PC-9 (cell line): ENCODE measurements at regions not wholly inside any gene's neighbourhood (a gene's known extent, or its start where the extent isn't known, plus 50 kb on each side); places are given as distances from the start of the nearest gene placed in this dataset.

ENCODE experiments used
- EZH2 ChIP-seq: fragments of 200-600 bp; sonication (generic); IDR thresholded peaks from 2 replicates; pipeline ENCODE4 v1.8.0; 2017; ENCODE audit warnings: antibody characterized with exemption, low read depth
- TF ChIP-seq, protein P1 (sequence below): fragments of 200-600 bp; sonication (generic); conservative IDR thresholded peaks from 2 replicates; pipeline ENCODE4 v1.6.1; 2017; ENCODE audit warnings: mixed run types, antibody characterized with exemption, mild to moderate bottlenecking, moderate library complexity

GRCh38 chr17:62899361-62899760 is 66.7 kb upstream of the TANC2 start:
- TF ChIP-seq EZH2 = no peak
- TF ChIP-seq, protein P1, sequence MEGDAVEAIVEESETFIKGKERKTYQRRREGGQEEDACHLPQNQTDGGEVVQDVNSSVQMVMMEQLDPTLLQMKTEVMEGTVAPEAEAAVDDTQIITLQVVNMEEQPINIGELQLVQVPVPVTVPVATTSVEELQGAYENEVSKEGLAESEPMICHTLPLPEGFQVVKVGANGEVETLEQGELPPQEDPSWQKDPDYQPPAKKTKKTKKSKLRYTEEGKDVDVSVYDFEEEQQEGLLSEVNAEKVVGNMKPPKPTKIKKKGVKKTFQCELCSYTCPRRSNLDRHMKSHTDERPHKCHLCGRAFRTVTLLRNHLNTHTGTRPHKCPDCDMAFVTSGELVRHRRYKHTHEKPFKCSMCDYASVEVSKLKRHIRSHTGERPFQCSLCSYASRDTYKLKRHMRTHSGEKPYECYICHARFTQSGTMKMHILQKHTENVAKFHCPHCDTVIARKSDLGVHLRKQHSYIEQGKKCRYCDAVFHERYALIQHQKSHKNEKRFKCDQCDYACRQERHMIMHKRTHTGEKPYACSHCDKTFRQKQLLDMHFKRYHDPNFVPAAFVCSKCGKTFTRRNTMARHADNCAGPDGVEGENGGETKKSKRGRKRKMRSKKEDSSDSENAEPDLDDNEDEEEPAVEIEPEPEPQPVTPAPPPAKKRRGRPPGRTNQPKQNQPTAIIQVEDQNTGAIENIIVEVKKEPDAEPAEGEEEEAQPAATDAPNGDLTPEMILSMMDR = no peak
